ENCODE measurements at regions not wholly inside any gene's neighbourhood (a gene's known extent, or its start where the extent isn't known, plus 50 kb on each side); places are given as distances from the start of the nearest gene placed in this dataset.
A peak's percentile ranks its signal among the peaks of the same experiment; 100 is the strongest.
"Not testable (repeated sequence)": the region's sequence is repeated elsewhere in the genome, so short reads cannot be mapped to it uniquely, and the experiment has no call there.

GRCh38 chr18:34482204-34482603 is 227.9 kb upstream of the DTNA start:
- DNase-seq: no peak

- no peak for DNase-seq
These were observed 226.9 kb upstream of the DTNA start for GRCh38 chr18:34483198-34483597.

GRCh38 chr18:34491719-34492118 is 218.4 kb upstream of the DTNA start:
- DNase-seq: no peak

DNA sequence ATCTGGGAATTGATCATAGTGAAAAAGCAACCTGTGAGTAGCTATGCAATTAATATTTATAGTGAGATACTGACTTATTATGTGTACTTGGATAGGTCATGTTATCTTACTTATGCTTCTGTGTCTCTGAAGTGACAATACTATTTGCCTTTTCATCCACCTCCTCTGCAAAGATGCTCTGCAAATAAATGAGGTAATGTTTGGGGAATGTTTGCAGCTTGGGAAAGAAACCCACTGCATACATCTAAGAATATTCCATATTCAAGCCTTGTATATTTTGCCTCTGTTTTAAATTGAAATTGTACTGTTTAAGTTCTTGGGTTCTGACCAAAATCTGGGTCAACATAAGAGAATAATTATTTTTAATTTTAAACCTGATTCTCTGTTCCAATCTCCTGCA is 217.4 kb upstream of the DTNA start:
- DNase-seq: peak; percentile 27

DNA sequence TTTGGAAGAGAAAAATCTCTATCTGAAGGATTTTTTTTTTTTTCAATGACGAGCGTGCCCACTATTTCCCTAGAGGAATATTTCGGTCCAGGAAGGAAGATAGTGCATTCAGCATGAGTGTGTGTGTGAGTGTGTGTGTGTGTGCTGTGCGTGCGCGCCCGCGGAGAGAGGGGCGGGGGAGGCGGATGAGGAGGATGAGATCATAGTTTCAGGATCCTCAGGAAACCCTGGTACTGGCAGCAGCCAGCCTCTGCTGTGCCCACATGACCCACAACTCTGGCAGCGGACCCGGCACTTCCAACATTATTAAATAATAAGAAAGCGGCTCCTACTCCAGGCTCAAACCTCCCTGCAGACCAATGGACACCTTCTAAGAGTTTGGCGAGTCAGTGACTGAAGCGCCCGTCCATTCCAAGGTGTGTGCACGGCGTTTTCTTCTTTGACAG is 217.0 kb upstream of the DTNA start:
- peak; percentile 80 for DNase-seq

GRCh38 chr18:34493566-34494358 is 216.3 kb upstream of the DTNA start:
- peak; percentile 19 for DNase-seq

GRCh38 chr18:34494359-34494696 is 215.8 kb upstream of the DTNA start:
- DNase-seq: no peak

- no peak for DNase-seq
These were observed 214.6 kb upstream of the DTNA start for GRCh38 chr18:34495506-34495905.

DNA sequence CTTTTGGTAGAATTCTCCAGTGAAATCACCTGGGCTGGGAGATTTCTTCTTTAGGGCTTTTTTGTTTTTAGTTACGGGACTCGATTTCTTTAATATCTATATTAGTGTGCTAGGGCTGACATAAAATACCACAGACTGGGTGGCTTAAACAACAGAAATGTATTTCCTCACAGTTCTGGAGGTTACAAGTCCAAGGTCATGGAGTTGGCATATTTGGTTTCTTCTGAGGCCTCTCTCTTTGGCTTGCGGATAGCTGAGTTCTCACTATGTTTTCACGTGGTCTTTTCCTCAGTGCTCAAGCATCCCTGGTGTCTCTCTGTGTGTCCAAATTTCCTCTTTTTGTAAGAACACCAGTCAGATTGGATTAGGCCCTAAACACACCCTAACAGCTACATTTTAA is 208.5 kb upstream of the DTNA start:
- DNase-seq: no peak

GRCh38 chr18:34506198-34506597 is 203.9 kb upstream of the DTNA start:
- DNase-seq: no peak

GRCh38 chr18:34509163-34509562 is 200.9 kb upstream of the DTNA start:
- DNase-seq: no peak

DNA sequence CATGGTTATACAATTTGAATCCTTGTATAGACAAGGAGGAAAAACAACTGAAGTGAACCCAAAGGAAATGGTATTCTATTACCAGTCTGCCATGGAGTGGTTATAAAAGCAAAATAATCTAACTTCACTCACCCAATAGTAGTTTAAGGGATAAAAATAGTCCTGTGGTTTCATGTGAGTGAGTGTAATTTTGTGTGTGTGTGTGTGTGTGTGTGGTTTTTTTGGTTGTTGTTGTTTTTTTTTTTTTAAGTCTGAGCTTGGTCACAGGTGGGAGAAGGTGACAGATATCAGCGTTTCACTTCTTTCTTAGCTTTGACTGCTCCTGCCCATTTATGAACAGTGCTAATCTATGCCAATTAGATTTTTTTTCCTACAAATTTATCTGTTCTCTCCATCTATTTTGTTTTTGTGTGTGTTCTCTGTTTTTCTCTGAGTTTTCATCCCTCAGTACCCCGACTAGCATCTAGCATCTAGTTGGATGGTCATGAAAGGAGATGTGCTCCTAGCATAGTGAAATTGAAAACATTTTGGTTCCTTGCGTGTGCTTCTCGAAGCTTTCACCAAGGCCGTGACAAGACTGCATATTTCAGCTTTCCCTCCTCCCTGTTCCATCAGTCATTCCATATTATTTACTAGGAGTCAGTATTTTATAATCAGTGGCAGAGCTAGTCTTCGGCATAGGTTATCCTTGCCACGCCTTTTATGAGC is 200.1 kb upstream of the DTNA start:
- peak; percentile 0 for DNase-seq

DNA sequence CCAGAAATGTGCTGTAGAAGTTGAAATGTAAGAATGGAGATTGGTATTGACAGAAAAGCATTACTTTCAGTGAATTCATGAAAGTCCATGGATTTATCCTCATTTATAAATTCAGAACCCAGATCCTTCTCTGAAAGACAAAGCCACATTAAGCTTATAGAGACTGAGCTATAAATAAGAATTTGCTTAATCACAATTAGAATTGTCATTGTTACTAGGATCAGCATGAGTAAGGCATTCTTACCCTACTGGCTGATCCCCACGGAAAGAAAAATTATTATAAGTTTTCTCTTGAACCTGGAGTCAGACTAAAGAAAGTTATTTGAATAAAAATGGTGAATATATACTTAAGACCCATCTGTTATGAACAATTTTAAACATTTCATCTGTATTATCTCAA is 199.2 kb upstream of the DTNA start:
- DNase-seq: no peak

- DNase-seq: no peak
These were observed 198.7 kb upstream of the DTNA start for GRCh38 chr18:34511435-34511834.

- no peak for DNase-seq
These were observed 198.2 kb upstream of the DTNA start for GRCh38 chr18:34511879-34512278.

GRCh38 chr18:34514238-34514637 is 195.9 kb upstream of the DTNA start:
- DNase-seq: peak; percentile 7

- DNase-seq: no peak
These were observed 195.1 kb upstream of the DTNA start for GRCh38 chr18:34514957-34515356.

GRCh38 chr18:34516355-34516754 is 193.7 kb upstream of the DTNA start:
- not testable (repeated sequence) for DNase-seq

DNA sequence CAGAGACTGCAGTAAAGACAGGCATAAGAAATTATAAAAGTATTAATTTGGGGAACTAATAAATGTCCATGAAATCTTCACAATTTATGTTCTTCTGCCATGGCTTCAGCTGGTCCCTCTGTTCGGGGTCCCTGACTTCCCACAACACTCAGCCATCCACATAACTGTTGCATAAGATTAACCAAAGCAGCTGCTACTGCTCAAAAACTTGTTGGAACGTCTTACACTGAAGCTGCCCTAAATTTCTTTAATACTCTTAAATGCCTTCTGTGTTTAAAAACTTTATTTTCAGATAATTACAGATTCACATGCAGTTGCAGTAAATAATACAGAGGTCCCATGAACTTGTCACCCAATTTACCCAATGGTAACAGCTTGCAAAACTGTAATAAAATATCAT is 193.1 kb upstream of the DTNA start:
- DNase-seq: not testable (repeated sequence)

DNA sequence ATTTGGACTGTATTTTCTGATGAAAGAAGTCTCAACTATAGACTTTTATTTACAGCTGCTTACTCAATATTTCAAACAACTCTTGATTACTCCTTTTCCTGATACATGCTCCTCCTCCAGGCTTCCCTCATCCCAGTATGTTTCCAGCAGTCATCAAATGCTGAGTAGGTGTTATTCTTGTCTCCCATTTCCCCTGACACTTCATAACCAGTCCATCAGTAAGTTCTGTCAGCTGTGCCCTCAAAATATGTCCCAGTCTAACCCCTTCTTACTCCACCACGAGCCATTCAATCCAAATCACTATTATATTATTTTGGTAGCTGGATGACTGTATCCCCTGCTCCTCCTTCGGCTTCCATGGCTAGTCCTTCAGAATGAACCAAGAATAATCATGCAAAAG is 189.1 kb upstream of the DTNA start:
- no peak for DNase-seq

- no peak for DNase-seq
These were observed 187.5 kb upstream of the DTNA start for GRCh38 chr18:34522603-34523002.

DNA sequence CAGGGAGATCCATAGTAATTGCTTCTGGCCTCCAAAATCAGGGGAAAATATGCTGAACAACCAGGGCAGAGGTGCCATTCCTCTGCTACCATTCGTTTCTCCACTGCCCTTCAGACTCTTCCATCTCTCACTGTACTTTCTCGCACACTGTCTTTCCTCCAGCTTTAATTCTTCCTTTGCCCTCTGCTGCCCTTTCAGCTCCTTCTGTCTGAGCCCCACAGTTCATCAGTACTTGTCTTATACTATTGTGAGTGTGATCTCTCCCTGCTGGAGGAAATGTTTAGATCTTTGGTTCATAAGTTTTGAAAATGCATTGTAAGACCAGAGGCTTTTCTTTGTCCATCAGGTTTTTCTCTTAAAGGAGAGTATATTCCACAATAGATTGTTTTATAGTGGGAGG is 184.9 kb upstream of the DTNA start:
- DNase-seq: no peak

DNA sequence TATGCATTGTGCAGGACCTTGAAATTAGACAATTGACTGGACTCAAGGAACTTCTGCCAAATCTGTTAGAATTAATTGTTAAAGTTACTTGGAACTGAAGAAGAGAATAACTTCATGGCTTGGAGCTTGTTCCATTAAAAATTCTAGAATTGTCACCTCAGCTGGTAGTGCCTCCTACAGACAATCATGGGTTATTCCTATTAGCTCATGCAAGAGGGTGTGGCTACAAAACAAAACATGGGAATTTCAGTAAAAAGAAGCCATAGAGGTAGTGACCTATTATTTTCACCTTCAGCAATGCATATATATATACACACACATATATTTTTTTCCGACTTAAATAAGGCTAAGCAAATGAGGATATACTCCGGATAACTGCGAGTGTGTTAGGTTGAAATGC is 181.9 kb upstream of the DTNA start:
- no peak for DNase-seq

Measured in fibroblast of skin of back (primary cell).